Activated T-helper 1 cell treated with anti-CD3 and anti-CD28 coated beads, Interleukin-12 subunit alpha, Interleukin-12 subunit beta, Interleukin-2, Interleukin-4 antibody, amounts not matched to agents 30 ng/mL and 10 ng/mL and 1 ng/mL, durations not matched to agents 14 hours and 24 hours and 36 hours (primary cell): ENCODE measurements at regions not wholly inside any gene's neighbourhood (a gene's known extent, or its start where the extent isn't known, plus 50 kb on each side); places are given as distances from the start of the nearest gene placed in this dataset.

Experiments used
- DNase-seq: peaks from one replicate; pipeline ENCODE4 v3.0.0; 2021; ENCODE audit warnings: low spot score
- H3K27ac Mint-ChIP-seq: one replicate; pipeline ENCODE4 v1.8.0; 2021; ENCODE audit warnings: mild to moderate bottlenecking, mixed read lengths
- H3K27me3 Mint-ChIP-seq: one replicate; pipeline ENCODE4 v1.8.0; 2022; ENCODE audit warnings: mild to moderate bottlenecking, moderate library complexity, mixed read lengths; ENCODE audit not compliant: insufficient read depth
- H3K36me3 Mint-ChIP-seq: one replicate; pipeline ENCODE4 v1.8.0; 2021; ENCODE audit warnings: low read depth, mixed read lengths
- H3K4me1 Mint-ChIP-seq: one replicate; pipeline ENCODE4 v1.8.0; 2021; ENCODE audit warnings: low read depth, mixed read lengths
- H3K4me3 Mint-ChIP-seq: one replicate; pipeline ENCODE4 v1.8.0; 2021; ENCODE audit warnings: mild to moderate bottlenecking, moderate library complexity, mixed read lengths
- H3K9me3 Mint-ChIP-seq: one replicate; pipeline ENCODE4 v1.8.0; 2021; ENCODE audit warnings: mixed read lengths
- intact Hi-C: fragments of 100-400 bp; cut with micrococcal nuclease; formaldehyde crosslinking; loops from one replicate; pipeline ENCODE4 v1.15.1; 2024

GRCh38 chr9:117492476-117492875, 77.6 kb upstream of the ASTN2 start:
- H3K36me3 Mint-ChIP-seq = no peaks in the 10 kb centered on the region
- no peaks in the 10 kb centered on the region for H3K27me3 Mint-ChIP-seq
- intact Hi-C loops = no loop called here
- H3K9me3 Mint-ChIP-seq = no peaks in the 10 kb centered on the region
- no peak overlapping the region for H3K27ac Mint-ChIP-seq
- H3K4me3 Mint-ChIP-seq = no peak overlapping the region
- DNase-seq = no peak
- H3K4me1 Mint-ChIP-seq = no peaks in the 10 kb centered on the region

- H3K4me3 Mint-ChIP-seq = no peak overlapping the region
Observed at GRCh38 chr9:117491491-117491890, 76.6 kb upstream of the ASTN2 start.

GRCh38 chr9:117490199-117490598, 75.3 kb upstream of the ASTN2 start:
- Mint-ChIP-seq H3K36me3 (no peaks in the 10 kb centered on the region), H3K4me1 (no peaks in the 10 kb centered on the region), H3K4me3 (no peak overlapping the region), H3K27ac (no peak overlapping the region), H3K9me3 (no peaks in the 10 kb centered on the region), H3K27me3 (no peaks in the 10 kb centered on the region)
- DNase-seq = no peak
- intact Hi-C loops = no loop called here

More at GRCh38 chr9:117491491-117491890, 76.6 kb upstream of the ASTN2 start:
- intact Hi-C loops = no loop called here
- H3K36me3 Mint-ChIP-seq = no peaks in the 10 kb centered on the region
- H3K27me3 Mint-ChIP-seq = no peaks in the 10 kb centered on the region
- no peaks in the 10 kb centered on the region for H3K4me1 Mint-ChIP-seq
- no peak overlapping the region for H3K27ac Mint-ChIP-seq
- no peaks in the 10 kb centered on the region for H3K9me3 Mint-ChIP-seq
- no peak for DNase-seq

GRCh38 chr9:117488659-117489058, 73.8 kb upstream of the ASTN2 start:
- Mint-ChIP-seq H3K27ac (no peak overlapping the region), H3K27me3 (no peaks in the 10 kb centered on the region), H3K36me3 (no peaks in the 10 kb centered on the region), H3K4me1 (no peaks in the 10 kb centered on the region), H3K4me3 (no peak overlapping the region), H3K9me3 (no peaks in the 10 kb centered on the region)
- intact Hi-C loops = no loop called here
- no peak for DNase-seq

GRCh38 chr9:117487555-117488175, 72.8 kb upstream of the ASTN2 start:
- H3K4me3 Mint-ChIP-seq = no peak overlapping the region
- DNase-seq = peak; percentile 20
- no peaks in the 10 kb centered on the region for H3K27me3 Mint-ChIP-seq
- no peak overlapping the region for H3K27ac Mint-ChIP-seq
- H3K4me1 Mint-ChIP-seq = no peaks in the 10 kb centered on the region
- no peaks in the 10 kb centered on the region for H3K9me3 Mint-ChIP-seq
- intact Hi-C loops = loop anchor here (1.0 kb wide), 1 partner anchor 69 kb away; no protein-coding TSS in a partner anchor
- no peaks in the 10 kb centered on the region for H3K36me3 Mint-ChIP-seq

- H3K4me3 Mint-ChIP-seq = no peak overlapping the region
- H3K27ac Mint-ChIP-seq = no peak overlapping the region
Observed at GRCh38 chr9:117486426-117486825, 71.6 kb upstream of the ASTN2 start.

GRCh38 chr9:117485176-117485575, 70.3 kb upstream of the ASTN2 start:
- Mint-ChIP-seq H3K27me3 (no peaks in the 10 kb centered on the region), H3K36me3 (no peaks in the 10 kb centered on the region), H3K4me1 (no peaks in the 10 kb centered on the region), H3K27ac (no peak overlapping the region), H3K4me3 (no peak overlapping the region), H3K9me3 (no peaks in the 10 kb centered on the region)
- no peak for DNase-seq
- intact Hi-C loops = no loop called here

More at GRCh38 chr9:117486426-117486825, 71.6 kb upstream of the ASTN2 start:
- Mint-ChIP-seq H3K4me1 (no peaks in the 10 kb centered on the region), H3K36me3 (no peaks in the 10 kb centered on the region), H3K27me3 (no peaks in the 10 kb centered on the region), H3K9me3 (no peaks in the 10 kb centered on the region)
- intact Hi-C loops = no loop called here
- DNase-seq = no peak

GRCh38 chr9:117480729-117481128, 65.9 kb upstream of the ASTN2 start:
- intact Hi-C loops = no loop called here
- Mint-ChIP-seq H3K27ac (no peak overlapping the region), H3K9me3 (no peaks in the 10 kb centered on the region), H3K36me3 (no peaks in the 10 kb centered on the region), H3K4me3 (no peak overlapping the region), H3K27me3 (no peaks in the 10 kb centered on the region), H3K4me1 (no peaks in the 10 kb centered on the region)
- no peak for DNase-seq

GRCh38 chr9:117480253-117480652, 65.4 kb upstream of the ASTN2 start:
- Mint-ChIP-seq H3K4me3 (no peak overlapping the region), H3K9me3 (no peaks in the 10 kb centered on the region), H3K27ac (no peak overlapping the region), H3K27me3 (no peaks in the 10 kb centered on the region), H3K36me3 (no peaks in the 10 kb centered on the region), H3K4me1 (no peaks in the 10 kb centered on the region)
- DNase-seq = no peak
- intact Hi-C loops = no loop called here

- Mint-ChIP-seq H3K36me3 (no peaks in the 10 kb centered on the region), H3K27me3 (no peaks in the 10 kb centered on the region), H3K4me3 (no peak overlapping the region), H3K9me3 (no peaks in the 10 kb centered on the region), H3K4me1 (no peaks in the 10 kb centered on the region), H3K27ac (no peak overlapping the region)
- intact Hi-C loops = no loop called here
- no peak for DNase-seq
Observed at GRCh38 chr9:117473293-117473692, 58.4 kb upstream of the ASTN2 start.

- DNase-seq = no peak
- no peaks in the 10 kb centered on the region for H3K36me3 Mint-ChIP-seq
- intact Hi-C loops = no loop called here
Observed at GRCh38 chr9:117470902-117471301, 56.0 kb upstream of the ASTN2 start.

GRCh38 chr9:117470455-117470854, 55.6 kb upstream of the ASTN2 start:
- no peak overlapping the region for H3K4me3 Mint-ChIP-seq
- no peak overlapping the region for H3K27ac Mint-ChIP-seq
- DNase-seq = no peak
- no peaks in the 10 kb centered on the region for H3K9me3 Mint-ChIP-seq
- no peaks in the 10 kb centered on the region for H3K27me3 Mint-ChIP-seq
- H3K4me1 Mint-ChIP-seq = no peaks in the 10 kb centered on the region
- intact Hi-C loops = no loop called here
- H3K36me3 Mint-ChIP-seq = no peaks in the 10 kb centered on the region

More at GRCh38 chr9:117470902-117471301, 56.0 kb upstream of the ASTN2 start:
- Mint-ChIP-seq H3K27ac (no peak overlapping the region), H3K4me3 (no peak overlapping the region), H3K4me1 (no peaks in the 10 kb centered on the region), H3K9me3 (no peaks in the 10 kb centered on the region), H3K27me3 (no peaks in the 10 kb centered on the region)

GRCh38 chr9:117466111-117466510, 51.3 kb upstream of the ASTN2 start:
- H3K36me3 Mint-ChIP-seq = no peaks in the 10 kb centered on the region
- no peaks in the 10 kb centered on the region for H3K9me3 Mint-ChIP-seq
- intact Hi-C loops = no loop called here
- H3K27me3 Mint-ChIP-seq = peaks cover under 1% of the 10 kb centered on the region
- H3K4me1 Mint-ChIP-seq = no peaks in the 10 kb centered on the region
- no peak for DNase-seq
- H3K4me3 Mint-ChIP-seq = no peak overlapping the region
- no peak overlapping the region for H3K27ac Mint-ChIP-seq

- H3K4me1 Mint-ChIP-seq = no peaks in the 10 kb centered on the region
- DNase-seq = no peak
- H3K9me3 Mint-ChIP-seq = no peaks in the 10 kb centered on the region
- H3K27ac Mint-ChIP-seq = no peak overlapping the region
- intact Hi-C loops = no loop called here
- no peak overlapping the region for H3K4me3 Mint-ChIP-seq
- no peaks in the 10 kb centered on the region for H3K36me3 Mint-ChIP-seq
- H3K27me3 Mint-ChIP-seq = peaks cover 2% of the 10 kb centered on the region
Observed at GRCh38 chr9:117465706-117466105, 50.8 kb upstream of the ASTN2 start.
